ENCODE measurements at regions not wholly inside any gene's neighbourhood (a gene's known extent, or its start where the extent isn't known, plus 50 kb on each side); places are given as distances from the start of the nearest gene placed in this dataset.

DNA sequence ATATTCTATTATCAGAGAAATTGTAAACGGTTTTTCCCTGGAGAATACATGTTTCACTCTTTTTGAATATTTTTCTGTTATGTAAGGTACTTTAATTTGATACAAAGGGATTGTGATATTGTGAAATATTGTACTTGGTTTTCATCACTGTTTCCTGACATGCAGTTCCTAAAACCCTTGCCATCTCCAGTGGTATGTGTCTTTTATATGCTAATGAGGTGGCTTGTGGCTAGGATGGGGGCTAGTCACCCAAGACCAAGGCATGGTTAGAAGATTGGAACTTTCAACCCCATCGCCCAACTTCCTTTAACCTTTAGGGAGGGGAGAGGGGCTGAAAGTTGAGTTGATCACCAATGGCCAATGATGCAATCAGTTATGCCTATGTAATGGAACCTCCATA lies 160.6 kb downstream of the TAF11L14 start:
- H3K4me1 ChIP-seq (ENCODE audit: insufficient read depth), result no peaks in the 10 kb centered on the region
- H3K9me3 ChIP-seq (ENCODE audit: low read depth), result no peaks in the 10 kb centered on the region
- H3K36me3 ChIP-seq (replicated peaks; ENCODE audit: insufficient read depth, low read depth), result no peaks in the 10 kb centered on the region
- no peaks in the 10 kb centered on the region for H3K9me2 ChIP-seq (replicated peaks; ENCODE audit: insufficient read depth)
- no peaks in the 10 kb centered on the region for H3K27me3 ChIP-seq
- no peak overlapping the region for H3K27ac ChIP-seq
- H3K4me3 ChIP-seq, result no peak overlapping the region
- WGBS (ENCODE audit: low lambda C conversion rate, missing lambda C conversion rate), result 85% methylated on average over 2 of the region's 2 CpGs
- no peaks in the 10 kb centered on the region for H4K20me1 ChIP-seq (ENCODE audit: insufficient read depth, poor library complexity, severe bottlenecking)
- DNase-seq (ENCODE audit: low spot score), result no peak
- H3K79me2 ChIP-seq, result no peaks in the 10 kb centered on the region
- no peak overlapping the region for H2AFZ ChIP-seq
- no peak for TF ChIP-seq EZH2phosphoT487 (IDR thresholded peaks at IDR 0.05; ENCODE audit: low read depth, severe bottlenecking, unreplicated experiment)
- TF ChIP-seq CTCF (IDR thresholded peaks at IDR 0.05; ENCODE audit: poor library complexity), result no peak
- no peak for TF ChIP-seq EZH2 (IDR thresholded peaks at IDR 0.05; ENCODE audit: borderline replicate concordance)
- H3K4me2 ChIP-seq, result no peak overlapping the region

DNA sequence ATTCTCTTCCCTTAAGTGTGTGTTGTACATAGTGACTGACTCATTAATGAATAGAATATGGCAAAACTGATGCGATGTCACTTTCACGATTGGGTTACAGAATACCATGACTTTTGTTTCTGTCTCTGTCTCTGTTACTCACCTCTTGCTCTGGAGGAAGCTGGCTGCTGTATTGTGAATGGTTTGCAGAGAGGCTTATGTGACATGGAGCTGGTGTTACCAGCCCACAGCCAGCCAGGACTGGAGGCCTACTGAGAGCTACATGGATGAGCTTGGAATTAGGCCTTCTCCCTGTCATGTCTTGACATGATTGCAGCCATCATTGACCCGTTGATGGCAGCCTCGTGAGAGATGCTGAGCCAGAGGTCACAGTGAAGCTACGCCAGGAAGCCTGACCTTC lies 161.9 kb downstream of the TAF11L14 start:
- no peak overlapping the region for H2AFZ ChIP-seq
- H3K4me1 ChIP-seq (ENCODE audit: insufficient read depth), result no peaks in the 10 kb centered on the region
- H3K79me2 ChIP-seq, result no peaks in the 10 kb centered on the region
- H3K9me2 ChIP-seq (replicated peaks; ENCODE audit: insufficient read depth), result no peaks in the 10 kb centered on the region
- TF ChIP-seq EZH2phosphoT487 (IDR thresholded peaks at IDR 0.05; ENCODE audit: low read depth, severe bottlenecking, unreplicated experiment) (no peak), EZH2 (IDR thresholded peaks at IDR 0.05; ENCODE audit: borderline replicate concordance) (no peak), CTCF (IDR thresholded peaks at IDR 0.05; ENCODE audit: poor library complexity) (no peak)
- WGBS (ENCODE audit: low lambda C conversion rate, missing lambda C conversion rate), result 65% methylated on average over 5 of the region's 5 CpGs
- no peaks in the 10 kb centered on the region for H3K9me3 ChIP-seq (ENCODE audit: low read depth)
- no peak overlapping the region for H3K4me3 ChIP-seq
- H3K27ac ChIP-seq, result no peak overlapping the region
- H3K36me3 ChIP-seq (replicated peaks; ENCODE audit: insufficient read depth, low read depth), result no peaks in the 10 kb centered on the region
- H4K20me1 ChIP-seq (ENCODE audit: insufficient read depth, poor library complexity, severe bottlenecking), result no peaks in the 10 kb centered on the region
- no peak for DNase-seq (ENCODE audit: low spot score)
- H3K4me2 ChIP-seq, result no peak overlapping the region
- no peaks in the 10 kb centered on the region for H3K27me3 ChIP-seq

GRCh38 chr5:17796757-17797396 lies 162.6 kb downstream of the TAF11L14 start:
- no peaks in the 10 kb centered on the region for H3K79me2 ChIP-seq
- H3K9me3 ChIP-seq (ENCODE audit: low read depth), result no peaks in the 10 kb centered on the region
- no peak overlapping the region for H2AFZ ChIP-seq
- DNase-seq (ENCODE audit: low spot score), result no peak
- H3K4me1 ChIP-seq (ENCODE audit: insufficient read depth), result no peaks in the 10 kb centered on the region
- no peaks in the 10 kb centered on the region for H3K36me3 ChIP-seq (replicated peaks; ENCODE audit: insufficient read depth, low read depth)
- TF ChIP-seq EZH2 (IDR thresholded peaks at IDR 0.05; ENCODE audit: borderline replicate concordance) (no peak), CTCF (IDR thresholded peaks at IDR 0.05; ENCODE audit: poor library complexity) (no peak), EZH2phosphoT487 (IDR thresholded peaks at IDR 0.05; ENCODE audit: low read depth, severe bottlenecking, unreplicated experiment) (no peak)
- no peak overlapping the region for H3K4me3 ChIP-seq
- H4K20me1 ChIP-seq (ENCODE audit: insufficient read depth, poor library complexity, severe bottlenecking), result no peaks in the 10 kb centered on the region
- H3K27me3 ChIP-seq, result no peaks in the 10 kb centered on the region
- 56% methylated on average over 5 of the region's 5 CpGs for WGBS (ENCODE audit: low lambda C conversion rate, missing lambda C conversion rate)
- no peak overlapping the region for H3K4me2 ChIP-seq
- H3K27ac ChIP-seq, result no peak overlapping the region
- H3K9me2 ChIP-seq (replicated peaks; ENCODE audit: insufficient read depth), result no peaks in the 10 kb centered on the region
